ENCODE measurements at regions not wholly inside any gene's neighbourhood (a gene's known extent, or its start where the extent isn't known, plus 50 kb on each side); places are given as distances from the start of the nearest gene placed in this dataset.

GRCh38 chr1:194917769-194918168, 1690.5 kb downstream of the KCNT2 start:
- H3K9ac ChIP-seq (ENCODE audit: low read length in 3 of 3) = no peak overlapping the region
- H3K4me3 ChIP-seq (ENCODE audit: low read length in 3 of 3) = no peak overlapping the region
- DNase-seq (no peak), FAIRE-seq (no peak)
- H3K27ac ChIP-seq (ENCODE audit: low read depth in 2 of 2, low read length in 2 of 2) = no peak overlapping the region
- intact Hi-C loops (cut with DNase I) = no loop called here
- H3K4me1 ChIP-seq (ENCODE audit: control insufficient read depth in 2 of 3, insufficient read depth in 2 of 3, low read depth in 1 of 3, low read length in 3 of 3) = no peaks in the 10 kb centered on the region
- no peaks in the 10 kb centered on the region for H3K9me3 ChIP-seq (ENCODE audit: control insufficient read depth in 2 of 3, insufficient read depth in 1 of 3, low read length in 3 of 3)
- H3K27me3 ChIP-seq (ENCODE audit: control insufficient read depth, insufficient read depth, low read length) = no peaks in the 10 kb centered on the region
- H3K36me3 ChIP-seq (ENCODE audit: control insufficient read depth in 2 of 3, insufficient read depth in 3 of 3, low read length in 3 of 3) = no peaks in the 10 kb centered on the region
- TF ChIP-seq, protein P1, sequence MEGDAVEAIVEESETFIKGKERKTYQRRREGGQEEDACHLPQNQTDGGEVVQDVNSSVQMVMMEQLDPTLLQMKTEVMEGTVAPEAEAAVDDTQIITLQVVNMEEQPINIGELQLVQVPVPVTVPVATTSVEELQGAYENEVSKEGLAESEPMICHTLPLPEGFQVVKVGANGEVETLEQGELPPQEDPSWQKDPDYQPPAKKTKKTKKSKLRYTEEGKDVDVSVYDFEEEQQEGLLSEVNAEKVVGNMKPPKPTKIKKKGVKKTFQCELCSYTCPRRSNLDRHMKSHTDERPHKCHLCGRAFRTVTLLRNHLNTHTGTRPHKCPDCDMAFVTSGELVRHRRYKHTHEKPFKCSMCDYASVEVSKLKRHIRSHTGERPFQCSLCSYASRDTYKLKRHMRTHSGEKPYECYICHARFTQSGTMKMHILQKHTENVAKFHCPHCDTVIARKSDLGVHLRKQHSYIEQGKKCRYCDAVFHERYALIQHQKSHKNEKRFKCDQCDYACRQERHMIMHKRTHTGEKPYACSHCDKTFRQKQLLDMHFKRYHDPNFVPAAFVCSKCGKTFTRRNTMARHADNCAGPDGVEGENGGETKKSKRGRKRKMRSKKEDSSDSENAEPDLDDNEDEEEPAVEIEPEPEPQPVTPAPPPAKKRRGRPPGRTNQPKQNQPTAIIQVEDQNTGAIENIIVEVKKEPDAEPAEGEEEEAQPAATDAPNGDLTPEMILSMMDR (IDR thresholded peaks at IDR 0.05; ENCODE audit: borderline replicate concordance, extremely low read depth, insufficient read depth) = no peak

GRCh38 chr1:194908643-194909042, 1699.6 kb downstream of the KCNT2 start:
- intact Hi-C loops (cut with DNase I) = no loop called here

DNA sequence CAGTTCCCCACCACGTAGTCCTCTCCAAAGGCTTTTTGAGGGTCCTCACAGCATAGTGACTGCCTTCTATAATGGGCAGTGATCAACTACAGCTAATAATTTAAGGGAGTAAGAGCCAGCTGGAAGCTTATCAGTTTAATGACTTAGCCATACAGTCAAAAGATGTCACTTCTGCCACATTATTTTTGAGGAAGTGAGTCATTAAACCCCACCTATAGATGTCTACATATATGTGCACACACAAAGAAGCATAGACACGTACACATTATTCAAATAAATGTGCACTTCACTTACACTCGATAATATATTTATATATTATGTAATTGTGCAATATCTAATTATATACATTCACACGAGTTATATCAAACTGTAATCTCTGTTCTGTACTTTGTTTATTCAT, 1704.7 kb downstream of the KCNT2 start:
- no peak overlapping the region for H3K9ac ChIP-seq (ENCODE audit: low read length in 3 of 3)
- no peaks in the 10 kb centered on the region for H3K27me3 ChIP-seq (ENCODE audit: control insufficient read depth, insufficient read depth, low read length)
- no peaks in the 10 kb centered on the region for H3K36me3 ChIP-seq (ENCODE audit: control insufficient read depth in 2 of 3, insufficient read depth in 3 of 3, low read length in 3 of 3)
- intact Hi-C loops (cut with DNase I) = no loop called here
- no peak overlapping the region for H3K4me3 ChIP-seq (ENCODE audit: low read length in 3 of 3)
- no peak for DNase-seq
- no peaks in the 10 kb centered on the region for H3K9me3 ChIP-seq (ENCODE audit: control insufficient read depth in 2 of 3, insufficient read depth in 1 of 3, low read length in 3 of 3)
- H3K4me1 ChIP-seq (ENCODE audit: control insufficient read depth in 2 of 3, insufficient read depth in 2 of 3, low read depth in 1 of 3, low read length in 3 of 3) = no peaks in the 10 kb centered on the region
- no peak overlapping the region for H3K27ac ChIP-seq (ENCODE audit: low read depth in 2 of 2, low read length in 2 of 2)
- TF ChIP-seq, protein P1 (IDR thresholded peaks at IDR 0.05; ENCODE audit: borderline replicate concordance, extremely low read depth, insufficient read depth) = no peak
- FAIRE-seq = no peak

More at GRCh38 chr1:194908643-194909042, 1699.6 kb downstream of the KCNT2 start:
- DNase-seq = no peak
- Histone ChIP-seq H3K9me3 (ENCODE audit: control insufficient read depth in 2 of 3, insufficient read depth in 1 of 3, low read length in 3 of 3) (no peaks in the 10 kb centered on the region), H3K27ac (ENCODE audit: low read depth in 2 of 2, low read length in 2 of 2) (no peak overlapping the region), H3K9ac (ENCODE audit: low read length in 3 of 3) (no peak overlapping the region), H3K27me3 (ENCODE audit: control insufficient read depth, insufficient read depth, low read length) (no peaks in the 10 kb centered on the region), H3K36me3 (ENCODE audit: control insufficient read depth in 2 of 3, insufficient read depth in 3 of 3, low read length in 3 of 3) (no peaks in the 10 kb centered on the region), H3K4me1 (ENCODE audit: control insufficient read depth in 2 of 3, insufficient read depth in 2 of 3, low read depth in 1 of 3, low read length in 3 of 3) (no peaks in the 10 kb centered on the region), H3K4me3 (ENCODE audit: low read length in 3 of 3) (no peak overlapping the region)
- TF ChIP-seq, protein P1 (IDR thresholded peaks at IDR 0.05; ENCODE audit: borderline replicate concordance, extremely low read depth, insufficient read depth) = no peak
- no peak for FAIRE-seq

DNA sequence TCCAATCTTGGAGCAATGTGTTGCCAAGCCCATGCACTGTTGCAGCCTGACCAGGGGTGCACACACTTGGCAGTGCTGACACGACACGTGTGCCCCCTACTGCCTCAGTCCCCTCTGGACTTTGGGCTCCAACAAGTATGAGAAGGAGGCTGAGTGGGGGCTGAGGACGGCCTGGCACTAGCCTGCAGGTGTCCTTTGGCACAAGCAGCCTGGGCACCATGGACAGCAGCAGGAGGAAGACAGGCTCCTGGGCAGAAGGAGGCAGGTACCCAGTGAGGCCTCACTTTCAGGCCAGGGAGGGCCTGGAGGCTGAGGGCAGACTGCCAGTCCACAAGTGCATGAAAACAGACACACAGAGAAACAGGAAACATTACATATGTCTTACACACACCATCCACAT, 1702.9 kb upstream of the B3GALT2 start:
- no peaks in the 10 kb centered on the region for H3K36me3 ChIP-seq (ENCODE audit: control insufficient read depth in 2 of 3, insufficient read depth in 3 of 3, low read length in 3 of 3)
- intact Hi-C loops (cut with DNase I) = no loop called here
- H3K27me3 ChIP-seq (ENCODE audit: control insufficient read depth, insufficient read depth, low read length) = no peaks in the 10 kb centered on the region
- H3K4me3 ChIP-seq (ENCODE audit: low read length in 3 of 3) = no peak overlapping the region
- no peak overlapping the region for H3K27ac ChIP-seq (ENCODE audit: low read depth in 2 of 2, low read length in 2 of 2)
- H3K9ac ChIP-seq (ENCODE audit: low read length in 3 of 3) = no peak overlapping the region
- TF ChIP-seq, protein P1 (IDR thresholded peaks at IDR 0.05; ENCODE audit: borderline replicate concordance, extremely low read depth, insufficient read depth) = no peak
- FAIRE-seq (no peak), DNase-seq (peak in 1 of 5 donors; percentile 55)
- no peaks in the 10 kb centered on the region for H3K4me1 ChIP-seq (ENCODE audit: control insufficient read depth in 2 of 3, insufficient read depth in 2 of 3, low read depth in 1 of 3, low read length in 3 of 3)
- peaks cover 0 to 2% (median 0%) of the 10 kb centered on the region in 3 donors for H3K9me3 ChIP-seq (ENCODE audit: control insufficient read depth in 2 of 3, insufficient read depth in 1 of 3, low read length in 3 of 3)

Measured in kidney (tissue), 13 donors.